Fibroblast of the aortic adventitia (primary cell): ENCODE measurements at regions not wholly inside any gene's neighbourhood (a gene's known extent, or its start where the extent isn't known, plus 50 kb on each side); places are given as distances from the start of the nearest gene placed in this dataset.

ENCODE experiments used
- DNase-seq: peaks from one replicate; pipeline ENCODE4 v3.0.0-alpha.2; 2010; ENCODE audit warnings: low read depth
- H3K4me3 ChIP-seq: 2 replicates; pipeline ENCODE4 v1.5.1; 2011; ENCODE audit warnings: low read depth, mild to moderate bottlenecking, control low read depth, low read length, moderate library complexity
- CTCF ChIP-seq: IDR thresholded peaks from 2 replicates; pipeline ENCODE4 v1.5.1; 2011; ENCODE audit warnings: mild to moderate bottlenecking, low read length, control low read depth, inconsistent platforms; ENCODE audit not compliant: insufficient read depth

GRCh38 chr16:82259731-82260130, 89.7 kb upstream of the MPHOSPH6 start:
- DNase-seq = no peak
- H3K4me3 ChIP-seq = no peak overlapping the region
- no peak for TF ChIP-seq CTCF

- no peak overlapping the region for H3K4me3 ChIP-seq
- no peak for DNase-seq
- no peak for TF ChIP-seq CTCF
These were observed 88.0 kb upstream of the MPHOSPH6 start for GRCh38 chr16:82257990-82258389.

- H3K4me3 ChIP-seq = no peak overlapping the region
- no peak for DNase-seq
- TF ChIP-seq CTCF = no peak
These were observed 82.6 kb upstream of the MPHOSPH6 start for GRCh38 chr16:82252582-82252981.

GRCh38 chr16:82248677-82249076, 78.7 kb upstream of the MPHOSPH6 start:
- no peak overlapping the region for H3K4me3 ChIP-seq
- no peak for DNase-seq
- TF ChIP-seq CTCF = no peak

- no peak for TF ChIP-seq CTCF
- DNase-seq = no peak
- H3K4me3 ChIP-seq = no peak overlapping the region
These were observed 78.1 kb upstream of the MPHOSPH6 start for GRCh38 chr16:82248012-82248656.

GRCh38 chr16:82242201-82242600, 72.2 kb upstream of the MPHOSPH6 start:
- DNase-seq = no peak
- no peak overlapping the region for H3K4me3 ChIP-seq
- TF ChIP-seq CTCF = no peak

- no peak for TF ChIP-seq CTCF
- no peak for DNase-seq
These were observed 71.5 kb upstream of the MPHOSPH6 start for GRCh38 chr16:82241469-82242052.

More at GRCh38 chr16:82241469-82242052, 71.5 kb upstream of the MPHOSPH6 start:
- no peak overlapping the region for H3K4me3 ChIP-seq
